Testis (tissue), 2 donors: ENCODE measurements at regions not wholly inside any gene's neighbourhood (a gene's known extent, or its start where the extent isn't known, plus 50 kb on each side); places are given as distances from the start of the nearest gene placed in this dataset.

ENCODE experiments used
- DNase-seq: peaks from one replicate; pipeline ENCODE4 v3.0.0-alpha.2; 2019
- H3K27ac ChIP-seq, 2 donors: fragments of 200-600 bp; sonication (generic); one replicate each; pipeline ENCODE4 v1.5.1; 2019
- H3K27me3 ChIP-seq: fragments of 200-600 bp; sonication (generic); one replicate; pipeline ENCODE4 v1.5.1; 2019
- H3K36me3 ChIP-seq: fragments of 200-600 bp; sonication (generic); one replicate; pipeline ENCODE4 v1.5.1; 2017; ENCODE audit warnings: low read depth; ENCODE audit errors: missing control alignments
- H3K4me1 ChIP-seq: fragments of 200-600 bp; sonication (generic); one replicate; pipeline ENCODE4 v1.5.1; 2019
- H3K4me3 ChIP-seq, 2 donors: fragments of 200-600 bp; sonication (generic); one replicate each; pipeline ENCODE4 v1.5.1; 2017 to 2019
- H3K9me3 ChIP-seq: fragments of 200-600 bp; sonication (generic); one replicate; pipeline ENCODE4 v1.5.1; 2017
- CTCF ChIP-seq, 3 experiments: fragments of 450-650 bp in 2 of 3; fragments of 200-600 bp in 1 of 3; sonication (generic) in 1 of 3; IDR thresholded peaks; one replicate each; pipeline ENCODE4 v1.5.1; 2016 to 2019; ENCODE audit warnings: antibody characterized with exemption in 3 of 3, mild to moderate bottlenecking in 2 of 3, moderate library complexity in 1 of 3
- POLR2A ChIP-seq: fragments of 450-650 bp; IDR thresholded peaks from one replicate; pipeline ENCODE4 v1.6.1; 2017; ENCODE audit warnings: antibody characterized with exemption, mild to moderate bottlenecking, moderate library complexity
- WGBS, 2 donors: methylation state at CpG; one replicate each; pipeline ENCODE4 v1.1.5; 2018; 5-methylcytosine and 5-hydroxymethylcytosine counted together
- intact Hi-C: fragments of 100-400 bp; cut with DNase I; formaldehyde crosslinking; loops from one replicate; pipeline ENCODE4 v1.15.1; 2023; ENCODE audit warnings: low total_unique reads

DNA sequence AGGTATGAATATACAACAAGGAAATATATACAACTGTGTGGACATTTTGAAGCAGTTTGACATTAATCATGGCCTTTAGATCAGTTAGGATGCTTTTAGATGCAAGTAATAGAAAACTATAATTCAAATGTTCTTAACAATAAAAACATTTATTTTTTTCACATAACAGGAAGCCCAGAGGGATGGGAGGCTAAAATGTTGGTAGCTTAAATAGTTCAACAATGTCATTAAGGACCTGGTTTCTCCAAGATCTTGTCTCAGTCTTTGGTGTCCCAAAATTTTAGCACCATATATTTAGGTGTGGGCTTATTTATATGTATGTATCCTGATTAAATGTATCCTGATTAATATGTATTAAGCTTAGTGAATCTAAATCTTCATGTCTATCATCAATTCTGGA, 292.4 kb downstream of the NUAK1 start:
- no peaks in the 10 kb centered on the region for H3K36me3 ChIP-seq
- H3K4me1 ChIP-seq: peaks cover 7% of the 10 kb centered on the region
- intact Hi-C loops: no loop called here
- H3K27ac ChIP-seq: no peak overlapping the region
- H3K9me3 ChIP-seq: no peaks in the 10 kb centered on the region
- H3K27me3 ChIP-seq: no peaks in the 10 kb centered on the region
- no peak overlapping the region for H3K4me3 ChIP-seq
- TF ChIP-seq POLR2A (no peak), CTCF (IDR thresholded peaks at IDR 0.05) (no peak)
- no peak for DNase-seq

- H3K27ac ChIP-seq: no peak overlapping the region
- intact Hi-C loops: no loop called here
- WGBS, 2 donors: 90 to 100% methylated on average over 1 of the region's 1 CpG
- no peaks in the 10 kb centered on the region for H3K9me3 ChIP-seq
- no peaks in the 10 kb centered on the region for H3K27me3 ChIP-seq
- TF ChIP-seq CTCF (IDR thresholded peaks at IDR 0.05) (no peak), POLR2A (no peak)
- H3K4me1 ChIP-seq: peaks cover 5% of the 10 kb centered on the region
- DNase-seq: no peak
- H3K4me3 ChIP-seq: no peak overlapping the region
- no peaks in the 10 kb centered on the region for H3K36me3 ChIP-seq
Observed at GRCh38 chr12:105847068-105847467, 291.7 kb downstream of the NUAK1 start.

DNA sequence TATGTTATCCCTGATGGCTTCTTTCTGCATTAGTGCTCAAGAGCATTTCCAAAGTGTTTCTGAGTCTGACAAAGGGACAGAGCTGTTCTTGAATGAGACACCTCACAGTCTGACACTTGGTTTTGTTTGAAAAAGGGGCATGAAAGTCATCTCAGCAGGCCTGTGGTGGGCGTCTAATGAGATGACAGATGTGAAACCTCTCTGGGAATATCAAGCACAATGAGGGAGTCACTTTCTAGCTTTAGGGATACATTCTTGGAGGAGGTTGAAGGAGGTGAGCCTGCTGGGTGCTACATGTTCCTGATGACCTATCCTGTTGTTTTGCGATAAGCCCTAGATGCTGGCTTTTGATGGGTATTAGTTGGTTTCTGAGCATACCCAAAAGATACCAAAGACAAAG, 290.5 kb downstream of the NUAK1 start:
- WGBS, 2 donors: 95% methylated on average over 2 of the region's 2 CpGs
- no peaks in the 10 kb centered on the region for H3K9me3 ChIP-seq
- no peaks in the 10 kb centered on the region for H3K36me3 ChIP-seq
- H3K27me3 ChIP-seq: no peaks in the 10 kb centered on the region
- peaks cover 6% of the 10 kb centered on the region for H3K4me1 ChIP-seq
- DNase-seq: no peak
- H3K27ac ChIP-seq: no peak overlapping the region
- no peak overlapping the region for H3K4me3 ChIP-seq
- no peak for TF ChIP-seq POLR2A
- TF ChIP-seq CTCF (IDR thresholded peaks at IDR 0.05): no peak
- intact Hi-C loops: no loop called here

DNA sequence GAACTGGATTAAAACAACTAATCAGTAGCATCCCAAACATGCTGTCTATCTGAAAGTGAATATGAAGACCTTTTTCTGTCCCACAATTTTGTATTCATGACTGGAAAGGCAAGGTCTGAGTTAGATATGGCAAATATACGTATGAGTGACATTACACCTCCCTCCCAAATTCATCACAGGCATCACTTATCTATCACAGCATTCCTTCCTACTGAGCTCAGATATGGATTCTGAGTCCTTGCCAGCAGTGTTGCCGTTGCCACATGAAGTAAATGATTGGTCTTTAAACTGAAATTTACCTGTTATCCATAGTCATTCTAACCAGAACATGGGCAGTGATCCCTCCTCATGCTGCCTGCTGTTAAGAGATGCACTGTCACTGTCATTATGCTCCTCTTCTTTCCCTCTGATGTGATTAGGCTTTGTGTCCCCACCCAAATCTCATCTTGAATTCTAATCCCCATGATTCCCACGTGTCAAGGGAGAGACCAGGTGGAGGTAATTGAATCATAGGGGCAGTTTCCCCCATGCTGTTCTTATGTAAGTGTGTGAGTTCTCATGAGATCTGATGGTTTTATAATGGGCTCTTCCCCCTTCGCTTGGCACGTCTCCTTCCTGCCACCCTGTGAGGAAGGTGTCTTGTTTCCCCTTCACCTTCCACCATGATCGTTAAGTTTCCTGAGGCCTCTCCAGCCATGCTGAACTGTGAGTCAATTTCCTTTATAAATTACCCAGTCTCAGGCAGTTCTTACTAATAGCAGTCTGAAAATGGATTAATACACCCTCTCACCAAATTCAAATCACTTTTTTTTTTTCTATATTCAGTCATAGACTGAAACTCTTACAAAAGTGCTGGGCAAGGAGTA, 288.4 kb downstream of the NUAK1 start:
- H3K36me3 ChIP-seq: no peaks in the 10 kb centered on the region
- no peaks in the 10 kb centered on the region for H3K9me3 ChIP-seq
- TF ChIP-seq CTCF (IDR thresholded peaks at IDR 0.05) (no peak), POLR2A (no peak)
- H3K4me1 ChIP-seq: peaks cover 8% of the 10 kb centered on the region
- H3K27ac ChIP-seq: no peak overlapping the region
- WGBS, 2 donors: 78 to 86% methylated on average over 6 of the region's 6 CpGs
- intact Hi-C loops: no loop called here
- no peak overlapping the region for H3K4me3 ChIP-seq
- H3K27me3 ChIP-seq: no peaks in the 10 kb centered on the region
- no peak for DNase-seq

GRCh38 chr12:105852496-105852895, 286.3 kb downstream of the NUAK1 start:
- no peak overlapping the region for H3K4me3 ChIP-seq
- H3K36me3 ChIP-seq: no peaks in the 10 kb centered on the region
- no peak overlapping the region for H3K27ac ChIP-seq
- peaks cover 8% of the 10 kb centered on the region for H3K4me1 ChIP-seq
- H3K9me3 ChIP-seq: no peaks in the 10 kb centered on the region
- H3K27me3 ChIP-seq: no peaks in the 10 kb centered on the region
- no peak for TF ChIP-seq POLR2A
- TF ChIP-seq CTCF (IDR thresholded peaks at IDR 0.05): no peak
- 53 to 63% methylated on average over 7 of the region's 7 CpGs for WGBS, 2 donors
- intact Hi-C loops: no loop called here
- no peak for DNase-seq
